Stimulated activated CD4-positive, alpha-beta T cell treated with anti-CD3 and anti-CD28 coated beads, Interleukin-4, amount 100 ng/mL, for 1 hour (primary cell): ENCODE measurements at regions not wholly inside any gene's neighbourhood (a gene's known extent, or its start where the extent isn't known, plus 50 kb on each side); places are given as distances from the start of the nearest gene placed in this dataset.
"Not testable (repeated sequence)": the region's sequence is repeated elsewhere in the genome, so short reads cannot be mapped to it uniquely, and the experiment has no call there.

ENCODE experiments used
- DNase-seq: peaks from one replicate; pipeline ENCODE4 v3.0.0-alpha.2; 2020

GRCh38 chr19:30245401-30246039 lies 126.7 kb upstream of the ZNF536 start:
- no peak for DNase-seq

- no peak for DNase-seq
Observed at GRCh38 chr19:30249911-30250310, 122.3 kb upstream of the ZNF536 start.

GRCh38 chr19:30252214-30252613 lies 120.0 kb upstream of the ZNF536 start:
- DNase-seq = no peak

GRCh38 chr19:30253581-30253996 lies 118.6 kb upstream of the ZNF536 start:
- no peak for DNase-seq

- DNase-seq = no peak
Observed at GRCh38 chr19:30254158-30254557, 118.0 kb upstream of the ZNF536 start.

GRCh38 chr19:30254789-30255188 lies 117.4 kb upstream of the ZNF536 start:
- DNase-seq = no peak

- no peak for DNase-seq
Observed at GRCh38 chr19:30255791-30256495, 116.2 kb upstream of the ZNF536 start.

- no peak for DNase-seq
Observed at GRCh38 chr19:30256496-30256850, 115.7 kb upstream of the ZNF536 start.

- no peak for DNase-seq
Observed at GRCh38 chr19:30263830-30264381, 108.3 kb upstream of the ZNF536 start.

GRCh38 chr19:30265918-30266317 lies 106.3 kb upstream of the ZNF536 start:
- not testable (repeated sequence) for DNase-seq

GRCh38 chr19:30266687-30267086 lies 105.5 kb upstream of the ZNF536 start:
- DNase-seq = no peak

- no peak for DNase-seq
Observed at GRCh38 chr19:30267332-30267731, 104.9 kb upstream of the ZNF536 start.

- DNase-seq = no peak
Observed at GRCh38 chr19:30268601-30269000, 103.6 kb upstream of the ZNF536 start.

- no peak for DNase-seq
Observed at GRCh38 chr19:30269638-30270037, 102.5 kb upstream of the ZNF536 start.

GRCh38 chr19:30271816-30272215 lies 100.4 kb upstream of the ZNF536 start:
- DNase-seq = no peak

GRCh38 chr19:30272554-30272953 lies 99.6 kb upstream of the ZNF536 start:
- DNase-seq = no peak

GRCh38 chr19:30273184-30273583 lies 99.0 kb upstream of the ZNF536 start:
- DNase-seq = no peak

- DNase-seq = no peak
Observed at GRCh38 chr19:30274987-30275386, 97.2 kb upstream of the ZNF536 start.

GRCh38 chr19:30276011-30276882 lies 95.9 kb upstream of the ZNF536 start:
- DNase-seq = no peak

GRCh38 chr19:30276883-30277280 lies 95.3 kb upstream of the ZNF536 start:
- no peak for DNase-seq

GRCh38 chr19:30277941-30278881 lies 94.0 kb upstream of the ZNF536 start:
- DNase-seq = no peak

GRCh38 chr19:30278882-30279254 lies 93.3 kb upstream of the ZNF536 start:
- DNase-seq = no peak
